ENCODE measurements at regions not wholly inside any gene's neighbourhood (a gene's known extent, or its start where the extent isn't known, plus 50 kb on each side); places are given as distances from the start of the nearest gene placed in this dataset.

DNA sequence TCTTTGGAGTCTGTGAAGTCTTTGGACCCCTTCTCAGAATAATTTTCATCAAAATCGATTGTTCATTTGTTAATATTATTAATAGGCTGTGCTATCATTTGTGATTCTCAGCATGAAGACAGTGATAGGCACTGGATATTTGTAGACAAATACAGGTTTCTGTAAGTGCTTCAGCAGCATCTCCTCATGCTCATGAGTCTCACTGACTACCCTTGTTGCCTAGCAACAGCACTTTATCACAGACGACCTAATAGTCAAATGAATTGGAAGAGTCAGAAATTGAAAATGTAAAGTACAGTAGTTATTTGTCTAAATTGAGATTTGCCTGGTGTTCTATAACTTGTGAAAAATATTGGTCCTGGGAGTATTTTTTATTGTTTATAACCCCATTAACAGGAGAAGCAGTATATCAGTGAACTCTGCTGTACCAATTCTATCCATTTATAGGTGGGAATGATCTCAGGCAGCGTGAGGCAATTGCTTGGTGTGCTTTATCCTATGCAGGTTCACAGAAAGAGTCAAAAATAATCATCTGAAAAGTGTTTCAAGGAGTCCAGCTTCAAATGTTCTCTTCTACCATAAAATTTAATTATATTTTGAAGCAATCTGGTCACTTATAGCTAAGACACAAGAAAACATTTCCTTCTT, 684.6 kb downstream of the RFPL4B start:
- TF ChIP-seq, protein P1, sequence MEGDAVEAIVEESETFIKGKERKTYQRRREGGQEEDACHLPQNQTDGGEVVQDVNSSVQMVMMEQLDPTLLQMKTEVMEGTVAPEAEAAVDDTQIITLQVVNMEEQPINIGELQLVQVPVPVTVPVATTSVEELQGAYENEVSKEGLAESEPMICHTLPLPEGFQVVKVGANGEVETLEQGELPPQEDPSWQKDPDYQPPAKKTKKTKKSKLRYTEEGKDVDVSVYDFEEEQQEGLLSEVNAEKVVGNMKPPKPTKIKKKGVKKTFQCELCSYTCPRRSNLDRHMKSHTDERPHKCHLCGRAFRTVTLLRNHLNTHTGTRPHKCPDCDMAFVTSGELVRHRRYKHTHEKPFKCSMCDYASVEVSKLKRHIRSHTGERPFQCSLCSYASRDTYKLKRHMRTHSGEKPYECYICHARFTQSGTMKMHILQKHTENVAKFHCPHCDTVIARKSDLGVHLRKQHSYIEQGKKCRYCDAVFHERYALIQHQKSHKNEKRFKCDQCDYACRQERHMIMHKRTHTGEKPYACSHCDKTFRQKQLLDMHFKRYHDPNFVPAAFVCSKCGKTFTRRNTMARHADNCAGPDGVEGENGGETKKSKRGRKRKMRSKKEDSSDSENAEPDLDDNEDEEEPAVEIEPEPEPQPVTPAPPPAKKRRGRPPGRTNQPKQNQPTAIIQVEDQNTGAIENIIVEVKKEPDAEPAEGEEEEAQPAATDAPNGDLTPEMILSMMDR (IDR thresholded peaks at IDR 0.05): no peak
- TF ChIP-seq HDAC2 (IDR thresholded peaks at IDR 0.05) (no peak), CHD4 (IDR thresholded peaks at IDR 0.05; ENCODE audit: borderline replicate concordance) (no peak), KDM5A (IDR thresholded peaks at IDR 0.05) (no peak), SREBF2 (IDR thresholded peaks at IDR 0.05) (no peak), RFX5 (IDR thresholded peaks at IDR 0.05) (no peak)
- TF ChIP-seq, protein P2, sequence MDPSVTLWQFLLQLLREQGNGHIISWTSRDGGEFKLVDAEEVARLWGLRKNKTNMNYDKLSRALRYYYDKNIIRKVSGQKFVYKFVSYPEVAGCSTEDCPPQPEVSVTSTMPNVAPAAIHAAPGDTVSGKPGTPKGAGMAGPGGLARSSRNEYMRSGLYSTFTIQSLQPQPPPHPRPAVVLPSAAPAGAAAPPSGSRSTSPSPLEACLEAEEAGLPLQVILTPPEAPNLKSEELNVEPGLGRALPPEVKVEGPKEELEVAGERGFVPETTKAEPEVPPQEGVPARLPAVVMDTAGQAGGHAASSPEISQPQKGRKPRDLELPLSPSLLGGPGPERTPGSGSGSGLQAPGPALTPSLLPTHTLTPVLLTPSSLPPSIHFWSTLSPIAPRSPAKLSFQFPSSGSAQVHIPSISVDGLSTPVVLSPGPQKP (IDR thresholded peaks at IDR 0.05; ENCODE audit: low read depth, low read length): no peak

Measured in A549 (cell line).